HCT116 (cell line): ENCODE measurements at regions not wholly inside any gene's neighbourhood (a gene's known extent, or its start where the extent isn't known, plus 50 kb on each side); places are given as distances from the start of the nearest gene placed in this dataset.

Source experiments
- ATAC-seq: fragments of 200-7000 bp; cut with Tn5 transposase; 2 replicates; pipeline ENCODE4 v1.9.1; 2020; ENCODE audit warnings: mild to moderate bottlenecking, moderate library complexity
- BruUV-seq: library from RNA; stranded (reverse); fragments of 400-500 nt; replicated peaks from 2 replicates; lab custom pipeline; 2021; lab: Mats Ljungman, UMichigan
- CTCF ChIA-PET: fragments of 300-600 bp; sonication (Branson Sonifier 250); formaldehyde crosslinking; loops from one replicate; lab custom pipeline; 2021; ENCODE audit warnings: antibody characterized with exemption; lab: Charles Lee
- POLR2A ChIA-PET: fragments of 300-600, 350-600 bp; sonication (Branson Sonifier 250); formaldehyde crosslinking; loops from one replicate; lab custom pipeline; 2021; ENCODE audit warnings: antibody characterized with exemption; lab: Charles Lee
- RAD21 ChIA-PET, 2 experiments: fragments of 300-600 bp; sonication (Branson Sonifier 250); formaldehyde crosslinking; loops; one replicate each; lab custom pipeline; 2023; ENCODE audit warnings: low total read pairs in 2 of 2; ENCODE audit not compliant: uncharacterized antibody in 2 of 2, unreplicated experiment in 2 of 2, low non-redundant PET in 1 of 2; lab: Charles Lee
- DNase-seq: peaks from one replicate; pipeline ENCODE4 v3.0.0-alpha.2; 2010; ENCODE audit warnings: low read depth, low spot score
- H2AFZ ChIP-seq: fragments of 200-600 bp; shearing (Covaris generic), sonication (generic); 2 replicates; pipeline ENCODE4 v1.6.1; 2017; ENCODE audit warnings: low read depth, mixed run types, mixed read lengths, antibody characterized with exemption, low read length; ENCODE audit not compliant: poor library complexity, severe bottlenecking
- H3K27ac ChIP-seq: 2 replicates; pipeline ENCODE4 v1.5.1; 2012; ENCODE audit warnings: low read depth, low read length
- H3K27me3 ChIP-seq: fragments of 200-600 bp; sonication (generic); 2 replicates; pipeline ENCODE4 v1.6.1; 2016; ENCODE audit warnings: mixed run types, low read length, mixed read lengths; ENCODE audit not compliant: insufficient read depth
- H3K36me3 ChIP-seq, 2 experiments: fragments of 200-500 bp in 1 of 2; fragments of 200-600 bp in 1 of 2; sonication (Bioruptor generic) in 1 of 2; sonication (generic) in 1 of 2; 2 replicates each; pipeline versions ENCODE4 v1.5.1 to v1.6.1; 2014 to 2016; ENCODE audit warnings: low read length in 2 of 2, inconsistent platforms in 1 of 2, mixed read lengths in 1 of 2, mixed run types in 1 of 2; ENCODE audit not compliant: insufficient read depth in 2 of 2, control insufficient read depth in 1 of 2
- H3K4me1 ChIP-seq, 2 experiments: fragments of 200-600 bp in 1 of 2; sonication (generic) in 1 of 2; 2 replicates each; pipeline versions ENCODE4 v1.5.1 to v1.6.1; 2012 to 2017; ENCODE audit warnings: low read length in 2 of 2, inconsistent platforms in 1 of 2, mild to moderate bottlenecking in 1 of 2, mixed read lengths in 1 of 2, mixed run types in 1 of 2, moderate library complexity in 1 of 2; ENCODE audit not compliant: insufficient read depth in 2 of 2, control insufficient read depth in 1 of 2
- H3K4me2 ChIP-seq: fragments of 200-600 bp; sonication (generic); 2 replicates; pipeline ENCODE4 v1.6.1; 2017; ENCODE audit warnings: mixed run types, low read length, mixed read lengths
- H3K4me3 ChIP-seq, 2 experiments: fragments of 200-600 bp in 1 of 2; sonication (generic) in 1 of 2; replicated peaks in 1 of 2; 2 replicates each; pipeline ENCODE4 v1.5.1; 2011 to 2016; ENCODE audit warnings: low read length in 2 of 2, control low read depth in 1 of 2, low read depth in 1 of 2, mild to moderate bottlenecking in 1 of 2, mixed read lengths in 1 of 2, mixed run types in 1 of 2
- H3K79me2 ChIP-seq: fragments of 200-600 bp; sonication (generic); 2 replicates; pipeline ENCODE4 v1.6.1; 2017; ENCODE audit warnings: mild to moderate bottlenecking, mixed run types, low read length, moderate library complexity, mixed read lengths; ENCODE audit not compliant: insufficient read depth
- H3K9ac ChIP-seq: fragments of 200-600 bp; sonication (generic); 2 replicates; pipeline ENCODE4 v1.6.1; 2016; ENCODE audit warnings: low read length, mixed read lengths
- H3K9me2 ChIP-seq: fragments of 200-600 bp; sonication (generic), shearing (Covaris generic); 2 replicates; pipeline ENCODE4 v1.6.1; 2017; ENCODE audit warnings: mixed run types, mild to moderate bottlenecking, moderate library complexity; ENCODE audit not compliant: insufficient read depth
- H3K9me3 ChIP-seq, 2 experiments: fragments of 200-500 bp in 1 of 2; fragments of 200-600 bp in 1 of 2; sonication (Bioruptor generic) in 1 of 2; sonication (generic) in 1 of 2; 2 replicates each; pipeline ENCODE4 v1.6.1; 2014 to 2017; ENCODE audit warnings: low read length in 2 of 2, mixed read lengths in 2 of 2, inconsistent platforms in 1 of 2, low read depth in 1 of 2, mild to moderate bottlenecking in 1 of 2, mixed run types in 1 of 2, moderate library complexity in 1 of 2; ENCODE audit not compliant: control insufficient read depth in 1 of 2, insufficient read depth in 1 of 2
- H4K20me1 ChIP-seq: fragments of 200-600 bp; sonication (generic), shearing (Covaris generic); 2 replicates; pipeline ENCODE4 v1.6.1; 2017; ENCODE audit warnings: mixed run types, mild to moderate bottlenecking, moderate library complexity; ENCODE audit not compliant: insufficient read depth
- CBX3 ChIP-seq: IDR thresholded peaks from 2 replicates; pipeline ENCODE4 v1.6.1; 2012; ENCODE audit warnings: low read depth
- CEBPB ChIP-seq: IDR thresholded peaks from 2 replicates; pipeline ENCODE4 v1.6.1; 2012; ENCODE audit warnings: low read depth
- EGR1 ChIP-seq: IDR thresholded peaks from 2 replicates; pipeline ENCODE4 v1.6.1; 2012; ENCODE audit warnings: low read depth
- ELF1 ChIP-seq: IDR thresholded peaks from 2 replicates; pipeline ENCODE4 v1.6.1; 2012; ENCODE audit warnings: low read depth, borderline replicate concordance
- EZH2 ChIP-seq: fragments of 200-600 bp; sonication (generic); IDR thresholded peaks from 2 replicates; pipeline ENCODE4 v1.6.1; 2017; ENCODE audit warnings: antibody characterized with exemption, mixed run types
- POLR2A ChIP-seq: IDR thresholded peaks from 2 replicates; pipeline ENCODE4 v1.7.0; 2011; ENCODE audit warnings: borderline replicate concordance; ENCODE audit not compliant: insufficient read depth, insufficient read length; ENCODE audit errors: extremely low read depth
- RAD21 ChIP-seq: IDR thresholded peaks from 2 replicates; pipeline ENCODE4 v1.6.1; 2012; ENCODE audit warnings: low read depth, mild to moderate bottlenecking
- SIN3A ChIP-seq: IDR thresholded peaks from 2 replicates; pipeline ENCODE4 v1.6.1; 2012; ENCODE audit warnings: low read depth
- SRF ChIP-seq: IDR thresholded peaks from 2 replicates; pipeline ENCODE4 v1.6.1; 2012; ENCODE audit warnings: low read depth
- YY1 ChIP-seq: IDR thresholded peaks from 2 replicates; pipeline ENCODE4 v1.6.1; 2011; ENCODE audit warnings: low read length, low read depth, moderate library complexity, mild to moderate bottlenecking; ENCODE audit not compliant: insufficient replicate concordance; ENCODE audit errors: extremely low read depth
- intact Hi-C: fragments of 100-400 bp; cut with micrococcal nuclease; formaldehyde crosslinking; loops from 2 replicates; pipeline ENCODE4 v1.10.0; 2022
- TF ChIP-seq, protein P1 (sequence below): IDR thresholded peaks from 2 replicates; pipeline ENCODE4 v1.6.1; 2012
- TF ChIP-seq, protein P2 (sequence below), 3 experiments: fragments of 200-600 bp in 1 of 3; sonication (generic) in 1 of 3; IDR thresholded peaks in 2 of 3; conservative IDR thresholded peaks in 1 of 3; 2 replicates each; pipeline ENCODE4 v1.5.1; 2012 to 2017; ENCODE audit warnings: low read depth in 2 of 3, low read length in 2 of 3, antibody characterized with exemption in 1 of 3, borderline replicate concordance in 1 of 3, control low read depth in 1 of 3, mild to moderate bottlenecking in 1 of 3, mixed read lengths in 1 of 3, mixed run types in 1 of 3, moderate library complexity in 1 of 3; ENCODE audit not compliant: insufficient read depth in 1 of 3
- TF ChIP-seq, protein P3 (sequence below): IDR thresholded peaks from 2 replicates; pipeline ENCODE4 v1.6.1; 2012

DNA sequence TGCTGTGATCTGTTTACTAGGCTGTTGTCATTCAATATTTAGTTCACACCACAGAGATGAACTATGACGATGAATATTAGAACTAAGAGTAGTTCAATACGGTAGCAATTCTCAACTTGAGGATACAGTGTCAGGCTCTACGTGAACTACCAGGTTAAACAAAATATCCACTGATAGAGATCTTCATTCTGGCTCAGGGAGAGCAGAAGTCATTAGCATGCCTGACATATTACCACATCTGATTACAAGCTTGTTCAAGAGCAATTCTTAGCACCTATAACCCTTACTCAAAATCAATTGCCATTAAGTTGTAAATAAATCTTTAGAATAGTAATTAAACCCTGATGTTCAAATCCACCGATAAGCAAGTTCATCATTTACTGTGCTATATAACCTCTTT, 207.2 kb downstream of the CHRM3 start:
- intact Hi-C loops = no loop called here
- no peak for ATAC-seq
- Histone ChIP-seq H3K4me3 (no peak overlapping the region), H4K20me1 (no peaks in the 10 kb centered on the region), H3K79me2 (no peaks in the 10 kb centered on the region), H3K27me3 (no peaks in the 10 kb centered on the region), H3K36me3 (no peaks in the 10 kb centered on the region), H3K9ac (no peak overlapping the region), H2AFZ (no peak overlapping the region), H3K9me3 (peaks cover 0 to 7% of the 10 kb centered on the region in 2 experiments; a peak in 2 of 4 replicates), H3K9me2 (no peaks in the 10 kb centered on the region), H3K27ac (no peak overlapping the region), H3K4me2 (no peak overlapping the region), H3K4me1 (no peaks in the 10 kb centered on the region)
- POLR2A ChIA-PET = no interaction called here
- RAD21 ChIA-PET = no interaction called here
- no TSS peak for BruUV-seq
- CTCF ChIA-PET = no interaction called here
- DNase-seq = no peak
- TF ChIP-seq, protein P1, sequence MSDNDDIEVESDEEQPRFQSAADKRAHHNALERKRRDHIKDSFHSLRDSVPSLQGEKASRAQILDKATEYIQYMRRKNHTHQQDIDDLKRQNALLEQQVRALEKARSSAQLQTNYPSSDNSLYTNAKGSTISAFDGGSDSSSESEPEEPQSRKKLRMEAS = no peak
- TF ChIP-seq CEBPB = no peak
- TF ChIP-seq ELF1 = no peak
- TF ChIP-seq SRF = no peak
- TF ChIP-seq, protein P2, sequence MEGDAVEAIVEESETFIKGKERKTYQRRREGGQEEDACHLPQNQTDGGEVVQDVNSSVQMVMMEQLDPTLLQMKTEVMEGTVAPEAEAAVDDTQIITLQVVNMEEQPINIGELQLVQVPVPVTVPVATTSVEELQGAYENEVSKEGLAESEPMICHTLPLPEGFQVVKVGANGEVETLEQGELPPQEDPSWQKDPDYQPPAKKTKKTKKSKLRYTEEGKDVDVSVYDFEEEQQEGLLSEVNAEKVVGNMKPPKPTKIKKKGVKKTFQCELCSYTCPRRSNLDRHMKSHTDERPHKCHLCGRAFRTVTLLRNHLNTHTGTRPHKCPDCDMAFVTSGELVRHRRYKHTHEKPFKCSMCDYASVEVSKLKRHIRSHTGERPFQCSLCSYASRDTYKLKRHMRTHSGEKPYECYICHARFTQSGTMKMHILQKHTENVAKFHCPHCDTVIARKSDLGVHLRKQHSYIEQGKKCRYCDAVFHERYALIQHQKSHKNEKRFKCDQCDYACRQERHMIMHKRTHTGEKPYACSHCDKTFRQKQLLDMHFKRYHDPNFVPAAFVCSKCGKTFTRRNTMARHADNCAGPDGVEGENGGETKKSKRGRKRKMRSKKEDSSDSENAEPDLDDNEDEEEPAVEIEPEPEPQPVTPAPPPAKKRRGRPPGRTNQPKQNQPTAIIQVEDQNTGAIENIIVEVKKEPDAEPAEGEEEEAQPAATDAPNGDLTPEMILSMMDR (IDR thresholded peaks at IDR 0.05 in 2 of 3, conservative IDR thresholded peaks at IDR 0.05 in 1 of 3; ENCODE audit: borderline replicate concordance in 1 of 3, insufficient read depth in 1 of 3, low read depth in 2 of 3, low read length in 2 of 3) = no peak
- TF ChIP-seq, protein P3, sequence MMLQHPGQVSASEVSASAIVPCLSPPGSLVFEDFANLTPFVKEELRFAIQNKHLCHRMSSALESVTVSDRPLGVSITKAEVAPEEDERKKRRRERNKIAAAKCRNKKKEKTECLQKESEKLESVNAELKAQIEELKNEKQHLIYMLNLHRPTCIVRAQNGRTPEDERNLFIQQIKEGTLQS = no peak

DNA sequence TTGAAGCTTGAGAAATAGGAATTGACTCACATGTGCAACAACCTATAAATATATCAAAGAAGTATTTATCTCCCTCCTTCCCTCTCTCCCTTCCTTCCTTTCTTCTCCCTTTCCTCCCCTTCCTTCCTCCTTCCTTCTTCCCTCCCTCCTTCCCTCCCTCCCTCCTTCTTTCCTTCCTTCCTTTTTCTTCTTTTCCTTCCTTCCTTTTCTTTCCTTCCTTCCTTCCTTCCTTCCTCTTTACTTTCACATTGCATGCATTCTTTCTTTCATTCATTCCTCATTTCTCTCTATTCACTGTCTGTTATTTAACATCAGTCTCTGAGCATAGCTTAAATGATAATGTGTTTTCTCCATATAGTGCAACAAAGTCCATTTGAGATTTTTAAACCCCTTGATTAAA, 214.2 kb downstream of the CHRM3 start:
- RAD21 ChIA-PET = no interaction called here
- Histone ChIP-seq H3K9me3 (peaks cover 0 to 19% of the 10 kb centered on the region in 2 experiments; a peak in 2 of 4 replicates), H4K20me1 (no peaks in the 10 kb centered on the region), H3K27ac (no peak overlapping the region), H3K9ac (no peak overlapping the region), H3K27me3 (no peaks in the 10 kb centered on the region), H2AFZ (no peak overlapping the region), H3K4me2 (no peak overlapping the region), H3K9me2 (no peaks in the 10 kb centered on the region), H3K4me3 (no peak overlapping the region), H3K36me3 (no peaks in the 10 kb centered on the region), H3K4me1 (no peaks in the 10 kb centered on the region), H3K79me2 (no peaks in the 10 kb centered on the region)
- BruUV-seq = no TSS peak
- CTCF ChIA-PET = no interaction called here
- ATAC-seq = no peak
- no peak for DNase-seq
- TF ChIP-seq CBX3 (no peak), RAD21 (no peak), YY1 (no peak), SIN3A (no peak), EGR1 (no peak), POLR2A (no peak), EZH2 (no peak)
- TF ChIP-seq, protein P2 (IDR thresholded peaks at IDR 0.05 in 2 of 3, conservative IDR thresholded peaks at IDR 0.05 in 1 of 3; ENCODE audit: borderline replicate concordance in 1 of 3, insufficient read depth in 1 of 3, low read depth in 2 of 3, low read length in 2 of 3) = no peak
- POLR2A ChIA-PET = no interaction called here
- intact Hi-C loops = no loop called here
